Umbilical cord (tissue), 1 donor: ENCODE measurements at regions not wholly inside any gene's neighbourhood (a gene's known extent, or its start where the extent isn't known, plus 50 kb on each side); places are given as distances from the start of the nearest gene placed in this dataset.
A peak's percentile ranks its signal among the peaks of the same experiment; 100 is the strongest.
"Not testable (repeated sequence)": the region's sequence is repeated elsewhere in the genome, so short reads cannot be mapped to it uniquely, and the experiment has no call there.

Experiments
- DNase-seq: peaks from one replicate; pipeline ENCODE4 v3.0.0-alpha.2; 2015; ENCODE audit warnings: low spot score

DNA sequence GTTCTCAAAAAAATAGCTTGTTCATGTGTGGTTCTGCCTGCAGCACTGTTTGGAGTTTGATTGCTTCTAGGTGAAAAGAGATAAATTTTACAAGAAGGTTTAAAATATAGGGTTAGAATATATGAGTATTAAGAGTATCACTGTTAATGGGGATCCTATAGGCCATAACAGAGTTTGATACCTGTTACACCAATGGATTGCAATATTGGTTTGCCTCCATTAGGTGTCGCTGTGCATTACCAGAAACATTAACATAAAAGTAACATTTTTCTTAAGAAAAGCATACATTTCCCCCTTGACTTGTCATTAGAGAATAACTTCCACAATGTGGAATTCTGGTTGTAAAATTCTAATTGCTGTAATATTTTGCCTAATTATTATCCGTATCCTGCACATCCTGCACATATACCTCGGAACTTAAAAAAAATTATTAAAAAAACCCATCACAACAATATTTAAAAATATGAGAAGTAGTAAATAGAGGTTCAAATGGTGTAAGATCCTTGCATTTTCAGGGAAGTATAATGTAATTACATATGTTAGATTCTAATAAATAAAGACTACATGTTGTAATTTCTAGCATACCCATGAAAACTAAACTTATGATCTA is 63.0 kb downstream of the CYP4A11 start:
- peak; percentile 5 for DNase-seq

GRCh38 chr1:46876093-46876492 is 65.2 kb downstream of the CYP4A11 start:
- not testable (repeated sequence) for DNase-seq
